ENCODE measurements at regions not wholly inside any gene's neighbourhood (a gene's known extent, or its start where the extent isn't known, plus 50 kb on each side); places are given as distances from the start of the nearest gene placed in this dataset.

DNA sequence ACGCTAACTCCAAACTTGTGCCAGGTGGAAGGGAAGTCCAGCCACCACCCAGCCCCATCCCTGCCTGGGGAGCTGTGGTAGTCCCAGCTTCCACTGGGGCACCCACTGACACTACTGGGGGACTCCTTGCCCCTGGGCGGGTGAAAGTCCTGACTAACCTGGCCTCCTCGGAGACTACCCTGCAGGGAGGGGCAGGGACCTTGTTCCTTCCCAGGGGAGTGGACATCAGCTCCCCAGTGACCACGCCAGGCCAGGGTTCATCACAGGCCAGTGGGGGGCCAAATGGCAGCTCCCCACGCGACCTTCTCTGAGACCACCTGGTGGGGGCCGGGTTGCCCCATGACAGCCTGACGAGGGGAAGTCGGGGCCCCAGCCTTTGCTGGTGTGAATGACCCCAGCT, 420.0 kb upstream of the SALL3 start:
- peaks cover 7% of the 10 kb centered on the region for H3K27me3 Mint-ChIP-seq
- H3K36me3 Mint-ChIP-seq (ENCODE audit: insufficient read depth): no peaks in the 10 kb centered on the region
- peaks cover 7% of the 10 kb centered on the region for H3K9me3 Mint-ChIP-seq (ENCODE audit: low read depth)
- no peak for TF ChIP-seq CTCF (IDR thresholded peaks at IDR 0.05; ENCODE audit: unreplicated experiment)
- no peak overlapping the region for H3K4me3 Mint-ChIP-seq (ENCODE audit: low read depth)
- no peak overlapping the region for H3K27ac Mint-ChIP-seq
- H3K4me1 Mint-ChIP-seq (ENCODE audit: low read depth): no peaks in the 10 kb centered on the region
- no peak for DNase-seq (ENCODE audit: low spot score, unreplicated experiment)

DNA sequence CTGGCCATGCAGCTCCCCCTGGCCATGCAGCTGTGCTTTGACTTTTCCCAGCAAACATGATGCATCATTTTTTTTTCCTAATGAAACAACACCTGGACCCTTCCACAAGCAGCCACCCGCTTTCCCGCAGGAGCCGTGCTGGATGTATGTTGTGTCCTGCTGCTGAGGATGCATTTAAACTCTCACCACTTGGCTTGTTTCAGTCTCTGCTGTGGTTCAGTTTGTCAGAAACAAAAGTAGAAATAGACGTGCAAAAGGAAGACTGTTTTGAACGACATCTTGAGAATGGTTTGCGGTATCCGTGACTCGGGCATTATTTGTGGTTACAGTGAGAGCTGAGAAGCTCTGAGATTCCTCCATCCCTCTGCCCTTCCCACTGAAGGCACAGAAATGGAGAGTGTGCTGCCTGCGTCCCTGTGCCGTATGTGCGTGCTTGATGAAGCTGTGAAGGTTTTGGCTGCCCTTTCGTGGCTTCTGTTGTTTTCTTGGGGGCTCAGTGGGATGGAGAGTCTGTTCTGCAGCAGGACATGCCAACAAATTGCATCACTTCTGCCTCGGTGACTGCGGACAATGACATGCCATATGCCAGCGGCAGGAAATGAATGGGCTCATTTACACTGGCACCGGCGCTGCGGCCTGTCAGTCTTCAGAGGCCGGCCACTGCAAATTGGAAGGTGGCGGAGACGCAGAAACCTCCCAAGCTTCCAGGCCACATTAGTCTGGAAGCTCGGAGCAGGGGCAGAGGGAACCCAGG, 417.7 kb upstream of the SALL3 start:
- H3K36me3 Mint-ChIP-seq (ENCODE audit: insufficient read depth): no peaks in the 10 kb centered on the region
- no peaks in the 10 kb centered on the region for H3K9me3 Mint-ChIP-seq (ENCODE audit: low read depth)
- no peak for DNase-seq (ENCODE audit: low spot score, unreplicated experiment)
- peaks cover 1% of the 10 kb centered on the region for H3K27me3 Mint-ChIP-seq
- H3K4me3 Mint-ChIP-seq (ENCODE audit: low read depth): no peak overlapping the region
- no peaks in the 10 kb centered on the region for H3K4me1 Mint-ChIP-seq (ENCODE audit: low read depth)
- H3K27ac Mint-ChIP-seq: no peak overlapping the region
- no peak for TF ChIP-seq CTCF (IDR thresholded peaks at IDR 0.05; ENCODE audit: unreplicated experiment)

GRCh38 chr18:78562531-78562961, 417.1 kb upstream of the SALL3 start:
- Mint-ChIP-seq H3K27ac (no peak overlapping the region), H3K9me3 (ENCODE audit: low read depth) (no peaks in the 10 kb centered on the region), H3K36me3 (ENCODE audit: insufficient read depth) (no peaks in the 10 kb centered on the region), H3K4me3 (ENCODE audit: low read depth) (no peak overlapping the region), H3K4me1 (ENCODE audit: low read depth) (no peaks in the 10 kb centered on the region), H3K27me3 (peaks cover 5% of the 10 kb centered on the region)
- TF ChIP-seq CTCF (IDR thresholded peaks at IDR 0.05; ENCODE audit: unreplicated experiment): no peak
- DNase-seq (ENCODE audit: low spot score, unreplicated experiment): no peak

- H3K4me1 Mint-ChIP-seq (ENCODE audit: low read depth): no peaks in the 10 kb centered on the region
- peaks cover 5% of the 10 kb centered on the region for H3K27me3 Mint-ChIP-seq
- no peaks in the 10 kb centered on the region for H3K9me3 Mint-ChIP-seq (ENCODE audit: low read depth)
- no peak for TF ChIP-seq CTCF (IDR thresholded peaks at IDR 0.05; ENCODE audit: unreplicated experiment)
- no peaks in the 10 kb centered on the region for H3K36me3 Mint-ChIP-seq (ENCODE audit: insufficient read depth)
- no peak overlapping the region for H3K4me3 Mint-ChIP-seq (ENCODE audit: low read depth)
- no peak overlapping the region for H3K27ac Mint-ChIP-seq
- DNase-seq (ENCODE audit: low spot score, unreplicated experiment): no peak
Measured at GRCh38 chr18:78563110-78563509, 416.5 kb upstream of the SALL3 start.

DNA sequence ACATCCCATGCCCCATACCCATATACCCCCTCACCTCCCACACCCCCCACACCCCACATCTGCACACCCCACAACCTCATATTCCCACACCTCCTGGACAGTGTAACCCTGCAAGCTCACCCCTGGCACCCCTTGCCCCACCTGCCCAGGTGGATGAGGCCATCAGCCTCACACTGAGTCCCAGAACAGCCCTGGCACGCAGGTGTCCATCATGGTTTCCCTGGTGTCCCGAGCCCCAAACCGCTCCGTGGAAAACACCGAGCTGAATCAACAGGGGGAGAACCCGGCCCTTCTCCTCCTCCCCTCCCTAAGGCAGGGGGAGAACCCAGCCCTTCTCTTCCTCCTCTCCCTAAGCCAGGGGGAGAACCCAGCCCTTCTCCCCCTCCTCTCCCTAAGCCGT, 415.6 kb upstream of the SALL3 start:
- DNase-seq (ENCODE audit: low spot score, unreplicated experiment): no peak
- no peak for TF ChIP-seq CTCF (IDR thresholded peaks at IDR 0.05; ENCODE audit: unreplicated experiment)
- no peaks in the 10 kb centered on the region for H3K4me1 Mint-ChIP-seq (ENCODE audit: low read depth)
- H3K9me3 Mint-ChIP-seq (ENCODE audit: low read depth): peaks cover 7% of the 10 kb centered on the region
- peaks cover 5% of the 10 kb centered on the region for H3K27me3 Mint-ChIP-seq
- no peak overlapping the region for H3K27ac Mint-ChIP-seq
- no peaks in the 10 kb centered on the region for H3K36me3 Mint-ChIP-seq (ENCODE audit: insufficient read depth)
- no peak overlapping the region for H3K4me3 Mint-ChIP-seq (ENCODE audit: low read depth)
